ENCODE measurements at regions not wholly inside any gene's neighbourhood (a gene's known extent, or its start where the extent isn't known, plus 50 kb on each side); places are given as distances from the start of the nearest gene placed in this dataset.
"Not testable (repeated sequence)": the region's sequence is repeated elsewhere in the genome, so short reads cannot be mapped to it uniquely, and the experiment has no call there.

DNA sequence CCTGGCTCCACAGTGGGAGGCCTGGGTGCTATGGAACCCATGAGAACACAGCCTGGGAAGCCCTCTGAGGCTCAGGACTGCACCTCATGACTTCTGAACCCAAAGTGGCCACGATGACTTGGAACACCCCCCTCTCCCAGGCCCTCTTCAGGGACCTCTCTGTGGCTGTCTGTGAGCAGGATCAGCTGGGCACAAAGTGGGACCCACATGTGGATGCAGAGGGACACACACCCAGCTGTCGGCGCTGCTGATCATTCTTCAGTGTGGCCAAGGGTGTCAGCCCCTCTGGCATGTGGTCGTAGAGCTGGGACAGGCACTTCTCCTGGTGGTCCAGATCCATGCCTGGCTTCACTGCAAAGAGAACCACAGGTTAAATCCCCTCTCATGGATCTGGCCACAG, 293.2 kb downstream of the GOLGA6L6 start:
- H3K27ac ChIP-seq; H3K9ac ChIP-seq; H2AFZ ChIP-seq; H3K4me1 ChIP-seq; H3K9me3 ChIP-seq (ENCODE audit: control insufficient read depth, low read length); H3K27me3 ChIP-seq (ENCODE audit: control insufficient read depth, insufficient read depth, low read length); H3K36me3 ChIP-seq (ENCODE audit: control insufficient read depth, insufficient read depth, low read length); H3K79me2 ChIP-seq; H3K4me3 ChIP-seq (ENCODE audit: low read depth, low read length); H3K4me2 ChIP-seq (ENCODE audit: low read length): not testable (repeated sequence)

DNA sequence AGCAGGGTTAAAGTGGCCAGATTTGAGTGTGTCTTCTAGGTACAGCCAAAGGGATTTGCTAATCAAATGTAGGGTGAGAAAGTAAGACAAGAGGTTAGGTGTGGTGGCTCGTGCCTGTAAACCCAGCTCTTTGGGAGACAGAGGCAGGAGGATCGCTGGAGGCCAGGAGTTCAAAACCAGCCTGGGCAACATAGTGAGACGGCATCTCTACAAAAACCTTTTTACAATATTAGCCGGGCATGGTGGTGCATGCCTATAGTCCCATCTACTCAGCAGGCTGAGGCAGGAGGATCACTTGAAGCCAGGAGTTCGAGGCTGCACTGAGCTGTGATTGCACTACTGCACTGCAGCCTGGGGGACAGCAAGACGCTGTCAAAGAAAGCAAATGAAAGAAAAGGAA, 294.5 kb downstream of the GOLGA6L6 start:
- H3K79me2 ChIP-seq, H3K27ac ChIP-seq: not testable (repeated sequence)

DNA sequence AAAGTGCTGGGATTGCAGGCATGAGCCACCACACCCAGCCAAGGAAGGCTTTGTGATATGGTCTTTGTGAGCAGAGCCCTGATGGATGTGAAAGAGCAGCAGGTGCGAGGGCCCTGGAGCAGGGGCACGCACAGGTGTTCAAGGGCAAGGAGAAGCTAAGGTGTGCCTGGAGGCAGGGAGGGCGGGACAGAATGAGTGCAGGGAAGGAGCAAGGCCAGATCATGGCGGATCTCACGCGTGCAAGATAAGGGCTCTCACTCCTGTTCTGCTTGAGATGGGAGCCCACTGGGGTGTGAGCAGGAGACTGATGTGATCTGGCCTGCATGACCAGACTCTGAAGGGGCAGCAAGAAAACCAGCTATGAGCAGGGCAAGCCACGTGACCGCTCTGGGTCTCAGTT, 295.0 kb downstream of the GOLGA6L6 start:
- not testable (repeated sequence) for H3K9me3 ChIP-seq (ENCODE audit: control insufficient read depth, low read length)

More for the DNA sequence above, 294.5 kb downstream of the GOLGA6L6 start:
- not testable (repeated sequence) for H3K4me1 ChIP-seq; H3K4me3 ChIP-seq (ENCODE audit: low read depth, low read length); H3K4me2 ChIP-seq (ENCODE audit: low read length); H2AFZ ChIP-seq; H3K36me3 ChIP-seq (ENCODE audit: control insufficient read depth, insufficient read depth, low read length); H3K9ac ChIP-seq; H3K9me3 ChIP-seq (ENCODE audit: control insufficient read depth, low read length); H3K27me3 ChIP-seq (ENCODE audit: control insufficient read depth, insufficient read depth, low read length)

DNA sequence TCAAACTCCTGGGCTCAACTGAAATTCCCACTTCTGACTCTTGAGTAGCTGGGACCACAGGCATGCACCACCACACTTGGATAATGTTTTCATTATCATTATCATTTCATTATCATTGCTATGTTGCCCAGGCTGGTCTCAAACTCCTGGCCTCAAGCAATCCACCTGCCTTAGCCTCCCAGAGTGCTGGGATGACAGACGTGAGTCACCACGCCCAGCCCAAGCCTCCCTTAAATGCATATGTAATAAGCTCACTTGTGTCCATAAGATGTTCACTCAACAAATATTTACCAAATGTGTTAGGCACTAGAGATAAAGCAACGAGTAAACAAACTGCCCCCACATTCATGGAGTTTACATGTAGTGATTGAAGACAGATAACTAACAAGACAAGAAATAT, 295.7 kb downstream of the GOLGA6L6 start:
- H3K9ac ChIP-seq; H3K79me2 ChIP-seq; H3K9me3 ChIP-seq (ENCODE audit: control insufficient read depth, low read length); H3K4me3 ChIP-seq (ENCODE audit: low read depth, low read length); H3K27ac ChIP-seq; H3K36me3 ChIP-seq (ENCODE audit: control insufficient read depth, insufficient read depth, low read length); H3K4me1 ChIP-seq; H3K4me2 ChIP-seq (ENCODE audit: low read length); H2AFZ ChIP-seq; H3K27me3 ChIP-seq (ENCODE audit: control insufficient read depth, insufficient read depth, low read length): not testable (repeated sequence)

More for the DNA sequence above, 295.0 kb downstream of the GOLGA6L6 start:
- not testable (repeated sequence) for H2AFZ ChIP-seq; H3K27ac ChIP-seq; H3K4me3 ChIP-seq (ENCODE audit: low read depth, low read length); H3K36me3 ChIP-seq (ENCODE audit: control insufficient read depth, insufficient read depth, low read length); H3K9ac ChIP-seq; H3K79me2 ChIP-seq; H3K4me1 ChIP-seq; H3K4me2 ChIP-seq (ENCODE audit: low read length); H3K27me3 ChIP-seq (ENCODE audit: control insufficient read depth, insufficient read depth, low read length)

DNA sequence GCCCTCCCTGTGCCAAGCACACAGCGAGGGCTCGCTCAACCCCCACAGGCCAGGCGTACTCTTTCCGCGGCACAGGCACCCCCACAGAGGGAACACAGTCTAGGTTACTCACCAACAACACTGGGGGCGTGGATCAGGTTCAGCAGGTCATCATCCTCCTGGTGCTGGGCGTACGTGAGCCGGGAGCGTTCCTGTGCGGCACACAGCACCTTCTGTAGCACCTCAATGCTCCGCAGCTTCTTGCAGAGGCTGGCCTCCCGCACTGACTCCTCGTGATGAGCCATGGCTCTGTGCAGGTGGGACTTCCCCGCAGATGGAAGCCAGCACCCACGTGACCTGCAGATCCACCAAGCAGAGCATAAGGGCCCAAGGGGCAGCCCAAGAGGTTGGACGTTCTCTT, 296.8 kb downstream of the GOLGA6L6 start:
- not testable (repeated sequence) for H3K9ac ChIP-seq; H3K4me1 ChIP-seq; H2AFZ ChIP-seq; H3K27ac ChIP-seq; H3K4me3 ChIP-seq (ENCODE audit: low read depth, low read length); H3K79me2 ChIP-seq; H3K36me3 ChIP-seq (ENCODE audit: control insufficient read depth, insufficient read depth, low read length); H3K4me2 ChIP-seq (ENCODE audit: low read length); H3K9me3 ChIP-seq (ENCODE audit: control insufficient read depth, low read length); H3K27me3 ChIP-seq (ENCODE audit: control insufficient read depth, insufficient read depth, low read length)

DNA sequence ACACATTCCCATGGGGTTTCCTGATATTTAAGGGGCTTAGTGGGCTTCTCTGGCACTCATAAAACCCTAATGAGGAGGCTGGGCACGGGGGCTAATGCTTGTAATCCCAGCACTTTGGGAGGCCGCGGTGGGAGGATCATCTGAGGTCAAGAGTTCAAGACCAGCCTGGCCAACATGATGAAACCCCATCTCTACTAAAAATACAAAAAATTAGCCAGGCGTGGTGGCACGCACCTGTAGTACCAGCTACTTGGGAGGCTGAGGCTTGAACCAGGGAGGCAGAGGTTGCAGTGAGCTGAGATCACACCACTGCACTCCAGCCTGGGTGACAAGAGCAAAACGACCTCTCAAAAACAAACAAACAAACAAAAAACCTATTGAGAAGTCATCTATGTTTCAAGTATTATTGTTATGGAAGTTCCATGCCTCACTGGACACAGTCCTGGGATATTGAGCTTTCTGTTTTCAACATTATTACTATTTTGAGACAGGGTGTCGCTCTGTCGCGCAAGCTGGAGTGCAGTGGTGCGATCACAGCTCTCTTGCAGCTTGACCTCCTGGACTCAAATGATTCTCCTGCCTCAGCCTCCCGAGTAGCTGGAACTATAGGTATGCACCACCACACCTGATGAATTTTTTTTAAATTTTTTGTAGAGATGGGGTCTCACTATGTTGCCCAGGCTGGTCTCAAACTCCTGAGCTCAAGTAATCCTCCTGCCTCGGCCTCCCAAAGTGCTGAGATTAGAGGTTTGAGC, 297.9 kb downstream of the GOLGA6L6 start:
- not testable (repeated sequence) for H2AFZ ChIP-seq; H3K27me3 ChIP-seq (ENCODE audit: control insufficient read depth, insufficient read depth, low read length)

DNA sequence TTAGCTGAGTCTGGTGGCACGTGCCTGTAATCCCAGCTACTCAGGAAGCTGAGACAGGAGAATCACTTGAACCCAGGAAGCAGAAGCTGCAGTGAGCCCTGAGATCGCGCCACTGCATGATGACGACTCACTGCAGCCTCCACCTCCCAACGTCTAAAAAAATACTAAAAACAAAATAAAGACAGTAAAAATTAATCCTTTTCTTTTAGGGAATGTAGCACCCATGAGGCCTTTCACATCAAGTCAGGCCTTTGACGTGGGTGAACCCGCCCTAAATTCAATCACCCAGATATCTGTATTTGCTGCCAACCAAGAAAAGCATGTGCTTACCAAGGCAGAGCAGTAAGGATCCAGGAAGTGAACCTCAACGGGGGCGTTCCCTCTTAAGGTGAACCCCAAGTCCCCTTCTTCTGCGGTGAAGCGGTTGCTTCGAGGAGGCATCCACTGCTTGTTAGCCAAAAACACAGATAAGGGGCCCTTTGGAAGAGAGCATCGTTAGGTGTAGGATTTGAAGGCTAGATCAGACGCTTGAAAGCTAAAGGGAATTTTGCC, 301.2 kb downstream of the GOLGA6L6 start:
- not testable (repeated sequence) for H3K79me2 ChIP-seq; H3K9me3 ChIP-seq (ENCODE audit: control insufficient read depth, low read length); H3K27ac ChIP-seq; H3K4me3 ChIP-seq (ENCODE audit: low read depth, low read length); H3K36me3 ChIP-seq (ENCODE audit: control insufficient read depth, insufficient read depth, low read length); H3K4me2 ChIP-seq (ENCODE audit: low read length); H3K27me3 ChIP-seq (ENCODE audit: control insufficient read depth, insufficient read depth, low read length); H3K4me1 ChIP-seq; H3K9ac ChIP-seq; H2AFZ ChIP-seq

More for the DNA sequence above, 297.9 kb downstream of the GOLGA6L6 start:
- not testable (repeated sequence) for H3K4me1 ChIP-seq; H3K4me3 ChIP-seq (ENCODE audit: low read depth, low read length); H3K4me2 ChIP-seq (ENCODE audit: low read length); H3K27ac ChIP-seq; H3K36me3 ChIP-seq (ENCODE audit: control insufficient read depth, insufficient read depth, low read length); H3K9me3 ChIP-seq (ENCODE audit: control insufficient read depth, low read length); H3K79me2 ChIP-seq; H3K9ac ChIP-seq

DNA sequence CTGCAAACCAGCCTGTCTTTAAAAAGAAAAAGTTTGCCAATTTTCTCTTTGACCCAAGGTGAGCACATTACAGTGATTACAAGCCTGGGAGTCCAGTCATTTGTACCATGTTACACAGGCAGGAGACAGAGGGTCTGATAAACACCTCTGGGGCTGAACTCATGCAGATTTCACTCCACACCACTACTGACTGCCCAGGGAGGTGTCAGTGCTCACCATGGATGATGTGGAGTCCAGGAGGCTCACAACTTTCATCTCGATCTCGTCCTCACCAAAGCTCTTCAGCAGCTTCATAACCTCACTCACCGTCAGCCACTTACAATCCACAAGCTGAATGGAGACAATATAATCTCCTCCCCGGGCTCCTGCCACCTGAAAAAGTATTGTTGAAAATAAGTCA, 302.4 kb downstream of the GOLGA6L6 start:
- not testable (repeated sequence) for H2AFZ ChIP-seq; H3K9me3 ChIP-seq (ENCODE audit: control insufficient read depth, low read length); H3K9ac ChIP-seq; H3K27me3 ChIP-seq (ENCODE audit: control insufficient read depth, insufficient read depth, low read length); H3K36me3 ChIP-seq (ENCODE audit: control insufficient read depth, insufficient read depth, low read length); H3K4me3 ChIP-seq (ENCODE audit: low read depth, low read length); H3K4me2 ChIP-seq (ENCODE audit: low read length); H3K79me2 ChIP-seq; H3K27ac ChIP-seq; H3K4me1 ChIP-seq

DNA sequence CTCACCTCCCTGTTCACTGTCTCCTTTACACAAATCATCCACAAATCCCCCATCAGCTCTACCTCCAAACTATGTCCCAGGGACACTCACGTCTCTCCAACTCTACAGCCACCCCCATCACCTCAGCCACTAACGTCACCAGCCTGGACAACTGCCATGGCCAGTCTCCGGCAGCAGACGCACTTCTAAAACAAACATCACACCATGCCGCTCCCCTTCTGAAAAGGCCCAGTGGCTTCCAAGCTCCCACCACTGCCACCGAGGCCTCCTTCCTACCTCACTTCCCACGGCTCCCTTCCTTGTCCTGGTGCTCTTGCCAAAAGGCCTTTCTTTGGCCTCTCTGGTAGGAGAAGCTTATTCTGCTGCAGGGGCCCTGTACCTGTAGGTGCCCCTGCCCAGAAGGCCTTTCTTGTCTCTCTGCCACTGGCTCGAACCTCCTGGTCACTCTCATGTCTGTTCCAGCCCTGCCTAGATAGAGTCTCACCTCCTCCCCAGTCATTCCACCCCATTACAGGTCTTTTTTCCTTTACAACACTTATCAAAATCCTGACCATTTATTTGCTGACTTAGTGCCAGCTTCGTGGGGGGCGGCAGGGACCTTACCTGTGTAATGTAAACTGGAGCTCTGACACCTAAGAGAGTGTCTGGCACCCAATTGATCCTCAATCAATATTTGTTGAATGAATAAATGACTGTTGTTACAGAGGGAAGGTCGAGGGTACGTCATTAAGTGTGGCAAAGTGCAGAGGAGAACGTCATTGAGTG, 304.2 kb downstream of the GOLGA6L6 start:
- not testable (repeated sequence) for H3K79me2 ChIP-seq; H3K9me3 ChIP-seq (ENCODE audit: control insufficient read depth, low read length); H3K4me2 ChIP-seq (ENCODE audit: low read length); H3K9ac ChIP-seq; H3K27me3 ChIP-seq (ENCODE audit: control insufficient read depth, insufficient read depth, low read length); H3K36me3 ChIP-seq (ENCODE audit: control insufficient read depth, insufficient read depth, low read length); H2AFZ ChIP-seq; H3K4me3 ChIP-seq (ENCODE audit: low read depth, low read length); H3K4me1 ChIP-seq; H3K27ac ChIP-seq

DNA sequence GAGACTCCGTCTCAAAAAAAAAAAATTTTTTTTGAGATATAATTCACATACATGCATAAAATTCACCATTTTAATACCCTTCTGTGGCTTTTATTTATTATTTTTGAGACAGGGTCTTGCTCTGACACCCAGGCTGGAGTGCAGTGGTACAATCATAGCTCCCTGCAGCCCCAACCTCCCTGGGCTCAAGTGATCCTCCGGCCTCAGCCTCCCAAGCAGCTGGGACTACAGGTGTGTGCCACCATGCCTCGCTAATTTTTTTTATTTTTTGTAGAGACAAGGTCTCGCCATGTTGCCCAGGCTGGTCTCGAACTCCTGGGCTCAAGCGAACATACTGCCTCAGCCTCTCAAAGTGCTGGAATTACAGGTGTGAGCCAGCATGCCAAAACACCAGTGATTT, 305.9 kb downstream of the GOLGA6L6 start:
- not testable (repeated sequence) for H3K4me3 ChIP-seq (ENCODE audit: low read depth, low read length); H3K79me2 ChIP-seq; H3K9ac ChIP-seq; H3K9me3 ChIP-seq (ENCODE audit: control insufficient read depth, low read length); H3K27ac ChIP-seq; H3K27me3 ChIP-seq (ENCODE audit: control insufficient read depth, insufficient read depth, low read length); H3K36me3 ChIP-seq (ENCODE audit: control insufficient read depth, insufficient read depth, low read length); H3K4me2 ChIP-seq (ENCODE audit: low read length); H2AFZ ChIP-seq; H3K4me1 ChIP-seq

DNA sequence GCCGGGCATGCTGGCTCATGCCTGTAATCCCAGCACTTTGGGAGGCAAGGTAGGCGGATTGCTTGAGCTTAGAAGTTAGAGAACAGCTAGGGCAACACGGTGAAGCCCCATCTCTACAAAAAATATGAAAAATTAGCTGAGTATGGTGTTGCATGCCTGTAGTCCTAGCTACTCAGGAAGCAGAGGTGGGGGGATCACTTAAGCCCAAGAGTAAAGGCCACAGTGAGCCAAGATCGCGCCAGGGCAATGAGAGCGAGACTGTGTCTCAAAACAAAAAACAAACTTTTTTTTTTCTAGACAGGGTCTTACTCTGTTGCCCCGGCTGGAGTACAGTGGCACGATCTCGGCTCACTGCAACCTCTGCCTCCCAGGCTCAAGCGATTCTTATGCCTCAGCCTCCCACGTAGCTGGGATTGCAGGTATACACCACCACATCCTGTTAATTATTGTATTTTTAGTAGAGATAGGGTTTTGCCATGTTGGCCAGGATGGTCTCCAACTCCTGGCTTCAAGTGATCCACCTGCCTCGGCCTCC, 307.5 kb downstream of the GOLGA6L6 start:
- not testable (repeated sequence) for H3K36me3 ChIP-seq (ENCODE audit: control insufficient read depth, insufficient read depth, low read length); H3K9ac ChIP-seq; H3K27ac ChIP-seq; H3K79me2 ChIP-seq; H3K9me3 ChIP-seq (ENCODE audit: control insufficient read depth, low read length); H3K4me2 ChIP-seq (ENCODE audit: low read length); H3K27me3 ChIP-seq (ENCODE audit: control insufficient read depth, insufficient read depth, low read length); H3K4me1 ChIP-seq; H3K4me3 ChIP-seq (ENCODE audit: low read depth, low read length); H2AFZ ChIP-seq
